Subcutaneous abdominal adipose tissue (tissue), 5 donors: ENCODE measurements at regions not wholly inside any gene's neighbourhood (a gene's known extent, or its start where the extent isn't known, plus 50 kb on each side); places are given as distances from the start of the nearest gene placed in this dataset.
"Not testable (repeated sequence)": the region's sequence is repeated elsewhere in the genome, so short reads cannot be mapped to it uniquely, and the experiment has no call there.

ENCODE experiments used
- H3K27ac ChIP-seq: one replicate; pipeline ENCODE4 v1.7.0; 2013; ENCODE audit warnings: low read depth, mild to moderate bottlenecking, inconsistent platforms, low read length, moderate library complexity
- H3K27me3 ChIP-seq, 5 donors: one replicate each; pipeline ENCODE4 v1.7.0; 2013; ENCODE audit warnings: low read length in 5 of 5, inconsistent platforms in 1 of 5; ENCODE audit not compliant: control insufficient read depth in 5 of 5, insufficient read depth in 4 of 5
- H3K36me3 ChIP-seq, 5 donors: one replicate each; pipeline ENCODE4 v1.7.0; 2013; ENCODE audit warnings: low read length in 5 of 5; ENCODE audit not compliant: control insufficient read depth in 5 of 5, insufficient read depth in 5 of 5
- H3K4me1 ChIP-seq, 5 donors: one replicate each; pipeline ENCODE4 v1.7.0; 2013; ENCODE audit warnings: low read length in 5 of 5, mild to moderate bottlenecking in 3 of 5, moderate library complexity in 1 of 5; ENCODE audit not compliant: control insufficient read depth in 5 of 5, insufficient read depth in 5 of 5
- H3K4me3 ChIP-seq, 5 donors: one replicate each; pipeline ENCODE4 v1.7.0; 2013; ENCODE audit warnings: low read length in 5 of 5, low read depth in 1 of 5
- H3K9ac ChIP-seq, 5 donors: one replicate each; pipeline ENCODE4 v1.7.0; 2013; ENCODE audit warnings: low read length in 5 of 5, mild to moderate bottlenecking in 4 of 5, moderate library complexity in 3 of 5
- H3K9me3 ChIP-seq, 5 donors: one replicate each; pipeline ENCODE4 v1.7.0; 2013; ENCODE audit warnings: low read length in 5 of 5; ENCODE audit not compliant: control insufficient read depth in 5 of 5
- donor health status: healthy.
- donor health status: healthy.
- donor health status: healthy.
- donor health status: healthy.
- donor health status: healthy.

DNA sequence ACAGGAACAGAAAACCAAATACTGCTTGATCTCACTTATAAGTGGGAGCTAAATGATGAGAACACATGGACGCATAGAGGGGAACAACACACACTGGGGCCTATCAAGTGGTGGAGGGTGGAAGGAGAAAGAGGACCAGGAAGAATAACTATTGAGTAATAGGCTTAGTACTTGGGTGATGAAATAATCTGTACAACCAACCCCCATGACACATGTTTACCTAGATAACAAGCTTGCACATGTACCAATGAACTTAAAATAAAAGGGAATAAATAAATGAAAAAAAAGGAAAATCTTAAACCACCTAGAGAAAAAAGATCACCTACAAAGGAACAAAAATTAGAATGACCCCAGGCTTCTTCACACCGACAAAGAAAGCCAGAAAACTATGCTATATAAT is 133.5 kb downstream of the KLRB1 start:
- not testable (repeated sequence) for H3K27ac ChIP-seq, H3K27me3 ChIP-seq, H3K4me1 ChIP-seq, H3K9ac ChIP-seq, H3K36me3 ChIP-seq, H3K9me3 ChIP-seq, H3K4me3 ChIP-seq

DNA sequence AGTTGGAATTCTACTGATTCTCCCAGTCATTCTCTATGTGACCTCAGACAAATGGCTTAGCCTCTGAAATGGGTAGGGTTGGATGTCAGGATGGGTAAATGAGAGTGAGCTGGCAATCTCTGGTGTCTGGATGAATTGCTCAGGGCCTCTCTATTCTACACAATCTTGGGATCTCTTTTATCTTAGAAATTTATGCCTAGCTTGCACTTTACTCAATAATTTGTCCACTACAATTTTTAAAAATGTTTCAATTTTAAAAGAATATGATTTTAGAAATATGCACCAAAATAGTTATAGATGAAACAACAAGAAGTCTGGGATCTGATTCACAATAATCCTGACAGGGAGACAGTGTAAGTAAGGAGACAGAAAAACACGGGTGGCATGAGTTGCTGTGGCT is 134.1 kb downstream of the KLRB1 start:
- not testable (repeated sequence) for H3K9me3 ChIP-seq, H3K36me3 ChIP-seq, H3K27me3 ChIP-seq, H3K4me1 ChIP-seq, H3K9ac ChIP-seq, H3K4me3 ChIP-seq, H3K27ac ChIP-seq

- not testable (repeated sequence) for H3K4me3 ChIP-seq, H3K27me3 ChIP-seq, H3K9me3 ChIP-seq, H3K36me3 ChIP-seq, H3K27ac ChIP-seq, H3K9ac ChIP-seq, H3K4me1 ChIP-seq
Observed at GRCh38 chr12:9471501-9471900, 136.2 kb downstream of the KLRB1 start.

- H3K4me3 ChIP-seq, H3K36me3 ChIP-seq, H3K4me1 ChIP-seq, H3K9me3 ChIP-seq, H3K9ac ChIP-seq, H3K27me3 ChIP-seq, H3K27ac ChIP-seq: not testable (repeated sequence)
Observed at GRCh38 chr12:9470367-9470766, 137.3 kb downstream of the KLRB1 start.

- not testable (repeated sequence) for H3K9ac ChIP-seq, H3K4me3 ChIP-seq
Observed at GRCh38 chr12:9469956-9470355, 137.8 kb downstream of the KLRB1 start.

GRCh38 chr12:9469463-9469862 is 138.3 kb downstream of the KLRB1 start:
- H3K9me3 ChIP-seq, H3K9ac ChIP-seq, H3K36me3 ChIP-seq, H3K27me3 ChIP-seq, H3K4me3 ChIP-seq, H3K4me1 ChIP-seq, H3K27ac ChIP-seq: not testable (repeated sequence)

More at GRCh38 chr12:9469956-9470355, 137.8 kb downstream of the KLRB1 start:
- H3K9me3 ChIP-seq, H3K27me3 ChIP-seq, H3K4me1 ChIP-seq, H3K36me3 ChIP-seq, H3K27ac ChIP-seq: not testable (repeated sequence)

- H3K36me3 ChIP-seq, H3K9me3 ChIP-seq, H3K4me1 ChIP-seq, H3K27me3 ChIP-seq, H3K9ac ChIP-seq, H3K4me3 ChIP-seq, H3K27ac ChIP-seq: not testable (repeated sequence)
Observed at GRCh38 chr12:9468998-9469397, 138.7 kb downstream of the KLRB1 start.

GRCh38 chr12:9468144-9468543 is 139.6 kb downstream of the KLRB1 start:
- not testable (repeated sequence) for H3K36me3 ChIP-seq, H3K4me3 ChIP-seq, H3K27me3 ChIP-seq, H3K9ac ChIP-seq, H3K9me3 ChIP-seq, H3K27ac ChIP-seq, H3K4me1 ChIP-seq

- Histone ChIP-seq H3K4me1 (peaks cover 0 to 3% (median 0%) of the 10 kb centered on the region in 5 donors), H3K36me3 (no peaks in the 10 kb centered on the region), H3K4me3 (no peak overlapping the region), H3K9ac (no peak overlapping the region), H3K27me3 (no peaks in the 10 kb centered on the region), H3K27ac (no peak overlapping the region), H3K9me3 (no peaks in the 10 kb centered on the region)
Observed at GRCh38 chr12:9464408-9464807, 143.3 kb downstream of the KLRB1 start.

DNA sequence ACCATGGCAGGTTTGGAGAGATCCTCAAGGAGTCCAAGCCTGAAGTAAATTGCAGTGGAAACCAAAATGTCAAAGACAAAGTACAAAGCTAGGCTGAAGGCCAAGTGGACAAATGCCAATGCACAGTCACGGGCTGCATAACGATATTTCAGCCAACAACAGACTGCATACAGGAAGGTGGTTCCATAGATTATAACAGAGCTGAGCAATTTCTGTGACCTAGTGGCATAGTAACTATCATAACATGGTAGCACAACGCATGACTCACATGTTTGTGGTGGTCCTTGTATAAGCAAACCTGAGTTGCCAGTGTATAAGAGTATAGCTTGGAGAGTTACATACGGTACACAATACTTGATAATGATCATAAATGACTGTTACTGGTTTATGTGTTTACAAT is 152.2 kb downstream of the KLRB1 start:
- not testable (repeated sequence) for H3K27ac ChIP-seq, H3K4me3 ChIP-seq, H3K9ac ChIP-seq, H3K36me3 ChIP-seq, H3K4me1 ChIP-seq, H3K27me3 ChIP-seq, H3K9me3 ChIP-seq

- H3K27me3 ChIP-seq, H3K4me3 ChIP-seq, H3K4me1 ChIP-seq, H3K9ac ChIP-seq, H3K27ac ChIP-seq, H3K9me3 ChIP-seq, H3K36me3 ChIP-seq: not testable (repeated sequence)
Observed at GRCh38 chr12:9454021-9454420, 153.7 kb downstream of the KLRB1 start.
